ENCODE measurements at regions not wholly inside any gene's neighbourhood (a gene's known extent, or its start where the extent isn't known, plus 50 kb on each side); places are given as distances from the start of the nearest gene placed in this dataset.

GRCh38 chr18:22566703-22567420 lies 149.1 kb upstream of the CTAGE1 start:
- TF ChIP-seq CTCF (IDR thresholded peaks at IDR 0.05; ENCODE audit: borderline replicate concordance, extremely low read depth, low read length, poor library complexity, severe bottlenecking), result no peak
- TF ChIP-seq EZH2 (IDR thresholded peaks at IDR 0.05; ENCODE audit: borderline replicate concordance, low read depth, low read length, severe bottlenecking), result no peak

All from DND-41 (cell line).